HG03064 (cell line): ENCODE measurements at regions not wholly inside any gene's neighbourhood (a gene's known extent, or its start where the extent isn't known, plus 50 kb on each side); places are given as distances from the start of the nearest gene placed in this dataset.
"Not testable (repeated sequence)": the region's sequence is repeated elsewhere in the genome, so short reads cannot be mapped to it uniquely, and the experiment has no call there.

Experiments
- ATAC-seq: cut with Tn5 transposase; IDR thresholded peaks from one replicate; pipeline ENCODE4 v1.9.1; 2021; ENCODE audit warnings: low read depth; ENCODE audit not compliant: unreplicated experiment

GRCh38 chr6:26172608-26172968 is 85.4 kb downstream of the HFE start:
- no peak for ATAC-seq

GRCh38 chr6:26173836-26174145 is 86.6 kb downstream of the HFE start:
- ATAC-seq, result no peak

- no peak for ATAC-seq
Measured at GRCh38 chr6:26175033-26175427, 87.8 kb downstream of the HFE start.

GRCh38 chr6:26175428-26176181 is 88.4 kb downstream of the HFE start:
- ATAC-seq, result no peak

- no peak for ATAC-seq
Measured at GRCh38 chr6:26179675-26180074, 92.4 kb downstream of the HFE start.

GRCh38 chr6:26180346-26180745 is 93.1 kb downstream of the HFE start:
- ATAC-seq, result no peak

- no peak for ATAC-seq
Measured at GRCh38 chr6:26183237-26183580, 96.0 kb downstream of the HFE start.

- no peak for ATAC-seq
Measured at GRCh38 chr6:26183581-26184366, 96.5 kb downstream of the HFE start.

GRCh38 chr6:26184367-26184891 is 97.2 kb downstream of the HFE start:
- no peak for ATAC-seq

- ATAC-seq, result no peak
Measured at GRCh38 chr6:26185004-26185403, 97.8 kb downstream of the HFE start.

- ATAC-seq, result no peak
Measured at GRCh38 chr6:26185802-26186201, 98.6 kb downstream of the HFE start.

GRCh38 chr6:26186652-26187051 is 99.4 kb downstream of the HFE start:
- no peak for ATAC-seq

- ATAC-seq, result no peak
Measured at GRCh38 chr6:26187292-26187691, 100.1 kb downstream of the HFE start.

- ATAC-seq, result peak; percentile 9
Measured at GRCh38 chr6:26187981-26188635, 100.9 kb downstream of the HFE start.

GRCh38 chr6:26191512-26191911 is 104.3 kb downstream of the HFE start:
- ATAC-seq, result not testable (repeated sequence)

- ATAC-seq, result no peak
Measured at GRCh38 chr6:26193467-26194328, 106.5 kb downstream of the HFE start.

- no peak for ATAC-seq
Measured at GRCh38 chr6:26194329-26194701, 107.1 kb downstream of the HFE start.

- ATAC-seq, result no peak
Measured at GRCh38 chr6:26194816-26195375, 107.7 kb downstream of the HFE start.

- no peak for ATAC-seq
Measured at GRCh38 chr6:26195376-26195923, 108.2 kb downstream of the HFE start.
